ENCODE measurements at regions not wholly inside any gene's neighbourhood (a gene's known extent, or its start where the extent isn't known, plus 50 kb on each side); places are given as distances from the start of the nearest gene placed in this dataset.

- TF ChIP-seq SIN3A (IDR thresholded peaks at IDR 0.05; ENCODE audit: borderline replicate concordance, insufficient read depth, low read length) = no peak
- TF ChIP-seq FOXP2 (optimal IDR thresholded peaks at IDR 0.05; ENCODE audit: borderline replicate concordance, extremely low read depth, extremely low read length, insufficient read depth) = no peak
- TF ChIP-seq REST (IDR thresholded peaks at IDR 0.05; ENCODE audit: insufficient read depth in 1 of 2, low read depth in 2 of 2, low read length in 2 of 2) = no peak
- TF ChIP-seq TAF1 (IDR thresholded peaks at IDR 0.05; ENCODE audit: borderline replicate concordance, insufficient read depth, low read length) = no peak
- no peak for TF ChIP-seq POLR2AphosphoS5 (IDR thresholded peaks at IDR 0.05; ENCODE audit: low read depth, low read length)
Observed at GRCh38 chr6:169955731-169956437, 204.5 kb downstream of the ERMARD start.

- TF ChIP-seq TAF1 (IDR thresholded peaks at IDR 0.05; ENCODE audit: borderline replicate concordance, insufficient read depth, low read length) (no peak), REST (IDR thresholded peaks at IDR 0.05; ENCODE audit: insufficient read depth in 1 of 2, low read depth in 2 of 2, low read length in 2 of 2) (no peak), FOXP2 (optimal IDR thresholded peaks at IDR 0.05; ENCODE audit: borderline replicate concordance, extremely low read depth, extremely low read length, insufficient read depth) (no peak), SIN3A (IDR thresholded peaks at IDR 0.05; ENCODE audit: borderline replicate concordance, insufficient read depth, low read length) (no peak), POLR2AphosphoS5 (IDR thresholded peaks at IDR 0.05; ENCODE audit: low read depth, low read length) (no peak)
Observed at GRCh38 chr6:169954977-169955376, 203.6 kb downstream of the ERMARD start.

- TF ChIP-seq POLR2AphosphoS5 (IDR thresholded peaks at IDR 0.05; ENCODE audit: low read depth, low read length) = no peak
Observed at GRCh38 chr6:169953686-169954085, 202.3 kb downstream of the ERMARD start.

- TF ChIP-seq SIN3A (IDR thresholded peaks at IDR 0.05; ENCODE audit: borderline replicate concordance, insufficient read depth, low read length) (no peak), FOXP2 (optimal IDR thresholded peaks at IDR 0.05; ENCODE audit: borderline replicate concordance, extremely low read depth, extremely low read length, insufficient read depth) (no peak), REST (IDR thresholded peaks at IDR 0.05; ENCODE audit: insufficient read depth in 1 of 2, low read depth in 2 of 2, low read length in 2 of 2) (no peak), TAF1 (IDR thresholded peaks at IDR 0.05; ENCODE audit: borderline replicate concordance, insufficient read depth, low read length) (no peak), POLR2AphosphoS5 (IDR thresholded peaks at IDR 0.05; ENCODE audit: low read depth, low read length) (no peak)
Observed at GRCh38 chr6:169950558-169950957, 199.1 kb downstream of the ERMARD start.

GRCh38 chr6:169949511-169950097 lies 198.2 kb downstream of the ERMARD start:
- TF ChIP-seq TAF1 (IDR thresholded peaks at IDR 0.05; ENCODE audit: borderline replicate concordance, insufficient read depth, low read length) (no peak), POLR2AphosphoS5 (IDR thresholded peaks at IDR 0.05; ENCODE audit: low read depth, low read length) (no peak), SIN3A (IDR thresholded peaks at IDR 0.05; ENCODE audit: borderline replicate concordance, insufficient read depth, low read length) (no peak), FOXP2 (optimal IDR thresholded peaks at IDR 0.05; ENCODE audit: borderline replicate concordance, extremely low read depth, extremely low read length, insufficient read depth) (no peak), REST (IDR thresholded peaks at IDR 0.05; ENCODE audit: insufficient read depth in 1 of 2, low read depth in 2 of 2, low read length in 2 of 2) (no peak)
